Right atrium auricular region (tissue), 2 donors: ENCODE measurements at regions not wholly inside any gene's neighbourhood (a gene's known extent, or its start where the extent isn't known, plus 50 kb on each side); places are given as distances from the start of the nearest gene placed in this dataset.

Experiments used
- DNase-seq: peaks from one replicate; pipeline ENCODE4 v3.0.0-alpha.2; 2019; ENCODE audit warnings: low spot score
- H3K27ac ChIP-seq, 2 donors: fragments of 200-600 bp; sonication (generic); 1 replicate in 1 of 2; 2 replicates in 1 of 2; pipeline ENCODE4 v1.5.1; 2016 to 2019
- H3K27me3 ChIP-seq, 2 donors: fragments of 200-600 bp; sonication (generic); one replicate each; pipeline versions ENCODE4 v1.5.1 to v1.6.0; 2017 to 2019
- H3K36me3 ChIP-seq: fragments of 200-600 bp; sonication (generic); one replicate; pipeline ENCODE4 v1.5.1; 2016
- H3K4me1 ChIP-seq, 2 donors: fragments of 200-600 bp; sonication (generic); one replicate each; pipeline versions ENCODE4 v1.5.1 to v1.6.0; 2017 to 2019
- H3K4me3 ChIP-seq, 2 donors: fragments of 200-600 bp; sonication (generic); 1 replicate in 1 of 2; 2 replicates in 1 of 2; pipeline ENCODE4 v1.5.1; 2017 to 2019; ENCODE audit warnings: mild to moderate bottlenecking in 1 of 2, moderate library complexity in 1 of 2
- H3K9me3 ChIP-seq, 2 donors: fragments of 200-600 bp; sonication (generic); one replicate each; pipeline ENCODE4 v1.5.1; 2019
- TF ChIP-seq, protein P1 (sequence below), 2 donors: fragments of 200-600 bp; sonication (generic); IDR thresholded peaks; one replicate each; pipeline ENCODE4 v1.5.1; 2019; ENCODE audit warnings: antibody characterized with exemption in 2 of 2

DNA sequence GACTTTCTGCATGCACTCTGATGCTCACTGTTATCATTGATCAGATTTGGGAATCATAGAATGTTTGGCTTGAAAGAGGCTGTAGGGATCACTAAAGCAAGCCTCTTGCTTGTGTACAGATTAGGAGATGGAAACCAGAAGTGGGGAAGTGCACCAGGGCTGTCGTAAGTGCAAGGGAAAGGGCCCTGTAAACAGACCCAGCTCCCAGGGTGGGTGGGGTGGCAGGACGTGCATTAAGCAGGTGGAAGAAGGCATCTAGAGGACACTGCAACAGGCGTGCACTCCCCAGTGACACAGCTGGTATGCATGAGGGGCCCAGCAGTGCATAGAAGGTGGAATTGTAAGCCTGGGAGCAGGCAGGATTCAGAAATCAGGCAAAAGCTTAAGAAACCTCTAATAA, 58.0 kb upstream of the SLC7A14 start:
- no peaks in the 10 kb centered on the region for H3K9me3 ChIP-seq
- H3K27ac ChIP-seq: no peak overlapping the region
- no peak for DNase-seq
- H3K36me3 ChIP-seq: no peaks in the 10 kb centered on the region
- no peaks in the 10 kb centered on the region for H3K27me3 ChIP-seq
- TF ChIP-seq, protein P1, sequence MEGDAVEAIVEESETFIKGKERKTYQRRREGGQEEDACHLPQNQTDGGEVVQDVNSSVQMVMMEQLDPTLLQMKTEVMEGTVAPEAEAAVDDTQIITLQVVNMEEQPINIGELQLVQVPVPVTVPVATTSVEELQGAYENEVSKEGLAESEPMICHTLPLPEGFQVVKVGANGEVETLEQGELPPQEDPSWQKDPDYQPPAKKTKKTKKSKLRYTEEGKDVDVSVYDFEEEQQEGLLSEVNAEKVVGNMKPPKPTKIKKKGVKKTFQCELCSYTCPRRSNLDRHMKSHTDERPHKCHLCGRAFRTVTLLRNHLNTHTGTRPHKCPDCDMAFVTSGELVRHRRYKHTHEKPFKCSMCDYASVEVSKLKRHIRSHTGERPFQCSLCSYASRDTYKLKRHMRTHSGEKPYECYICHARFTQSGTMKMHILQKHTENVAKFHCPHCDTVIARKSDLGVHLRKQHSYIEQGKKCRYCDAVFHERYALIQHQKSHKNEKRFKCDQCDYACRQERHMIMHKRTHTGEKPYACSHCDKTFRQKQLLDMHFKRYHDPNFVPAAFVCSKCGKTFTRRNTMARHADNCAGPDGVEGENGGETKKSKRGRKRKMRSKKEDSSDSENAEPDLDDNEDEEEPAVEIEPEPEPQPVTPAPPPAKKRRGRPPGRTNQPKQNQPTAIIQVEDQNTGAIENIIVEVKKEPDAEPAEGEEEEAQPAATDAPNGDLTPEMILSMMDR (IDR thresholded peaks at IDR 0.05): no peak
- peaks cover 0 to 18% of the 10 kb centered on the region in 2 donors for H3K4me1 ChIP-seq
- H3K4me3 ChIP-seq: no peak overlapping the region

DNA sequence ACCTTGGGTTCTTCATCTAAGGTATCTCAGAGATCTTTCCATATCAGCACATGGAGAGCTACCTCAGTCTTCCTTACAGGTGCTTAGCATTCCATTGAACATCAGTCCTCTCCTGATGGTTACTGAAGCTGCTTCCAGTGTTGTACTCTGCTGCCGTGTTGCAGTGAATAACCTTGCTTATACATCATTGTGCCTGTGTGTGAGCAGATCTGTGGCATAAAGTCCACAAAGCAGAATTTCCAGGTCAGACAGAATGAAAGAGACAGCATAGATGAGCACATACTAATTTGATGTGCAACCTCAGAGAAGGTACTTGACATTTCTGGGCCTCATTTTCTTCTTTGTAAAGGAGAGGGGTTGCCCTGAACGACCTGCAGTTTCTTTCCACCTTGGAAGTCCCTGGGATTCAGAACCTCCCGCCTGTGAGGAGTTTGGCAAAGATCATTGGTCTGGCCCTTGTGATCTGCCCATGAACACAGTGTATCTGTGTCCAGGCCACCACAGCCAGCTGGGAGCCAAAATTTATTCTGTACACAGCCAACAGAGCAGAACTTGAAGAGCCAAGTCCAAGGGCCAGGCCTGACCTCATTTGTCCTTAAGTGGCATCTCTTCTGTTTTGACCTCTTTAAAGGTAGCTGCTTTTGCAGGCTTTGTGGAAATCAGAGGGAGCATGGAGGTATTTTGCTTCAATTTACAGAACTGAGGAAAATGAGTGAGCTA, 57.2 kb upstream of the SLC7A14 start:
- no peak for DNase-seq
- TF ChIP-seq, protein P1 (IDR thresholded peaks at IDR 0.05): no peak
- no peak overlapping the region for H3K4me3 ChIP-seq
- no peaks in the 10 kb centered on the region for H3K27me3 ChIP-seq
- peaks cover 0 to 18% of the 10 kb centered on the region in 2 donors for H3K4me1 ChIP-seq
- peak overlapping the region in 1 of 2 donors; percentile 12 for H3K27ac ChIP-seq
- no peaks in the 10 kb centered on the region for H3K9me3 ChIP-seq
- no peaks in the 10 kb centered on the region for H3K36me3 ChIP-seq

DNA sequence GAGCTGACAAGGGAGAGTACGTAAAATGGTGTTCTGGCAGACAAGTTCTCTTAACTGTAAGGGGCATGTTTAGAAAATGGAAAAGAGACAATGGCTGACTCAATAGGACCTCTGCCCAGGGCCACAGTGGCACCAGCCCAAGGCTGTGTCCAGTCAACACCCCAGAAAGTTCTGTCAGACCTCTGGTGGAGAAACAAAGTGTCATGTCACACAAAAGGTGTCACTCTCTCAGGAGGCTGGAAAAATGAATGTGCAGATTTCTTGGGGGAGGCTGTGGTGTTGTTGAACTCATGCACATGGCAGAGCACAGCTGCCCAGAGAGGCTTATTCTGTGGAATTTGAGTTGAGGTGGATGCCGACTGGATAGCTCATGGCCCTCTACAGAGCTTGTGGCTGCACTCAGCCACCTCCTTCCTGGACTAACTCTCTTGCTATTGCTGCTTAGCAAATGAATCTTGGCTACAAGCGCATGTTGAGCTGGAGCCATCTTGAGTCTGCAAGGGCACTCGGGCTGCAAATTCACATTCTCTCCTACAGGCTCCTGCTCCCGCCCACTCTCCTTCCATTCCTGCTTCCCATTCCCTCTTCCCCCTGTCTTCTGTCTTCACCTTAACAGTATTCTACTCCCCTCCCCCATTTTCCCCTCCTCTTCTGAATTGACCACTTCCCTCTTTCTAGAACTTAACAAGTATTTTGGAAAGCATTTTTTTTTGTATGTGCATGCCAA, 55.8 kb upstream of the SLC7A14 start:
- TF ChIP-seq, protein P1 (IDR thresholded peaks at IDR 0.05): no peak
- H3K36me3 ChIP-seq: no peaks in the 10 kb centered on the region

DNA sequence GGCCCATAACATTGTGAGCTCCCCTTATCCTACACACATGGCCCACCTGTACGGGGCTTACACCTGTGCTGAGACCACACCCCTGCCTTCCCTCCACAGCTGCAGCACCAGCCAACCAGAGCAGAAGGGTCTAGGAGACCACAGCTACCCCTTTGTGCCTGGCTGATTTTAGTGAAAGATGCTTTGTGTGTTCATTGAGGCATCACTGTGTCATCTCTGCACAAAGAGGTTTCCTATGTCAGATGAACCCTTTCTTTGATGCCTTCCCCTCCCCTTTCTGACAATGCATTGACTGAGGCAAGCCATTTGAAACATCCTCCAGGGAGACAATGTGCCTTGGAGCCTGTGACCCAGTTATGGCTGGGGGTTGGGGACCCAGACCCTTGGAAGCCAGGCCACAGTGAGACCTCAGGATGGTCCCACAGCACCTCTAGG, 54.9 kb upstream of the SLC7A14 start:
- no peaks in the 10 kb centered on the region for H3K36me3 ChIP-seq
- no peak for DNase-seq
- H3K27me3 ChIP-seq: no peaks in the 10 kb centered on the region
- no peak overlapping the region for H3K27ac ChIP-seq
- no peaks in the 10 kb centered on the region for H3K9me3 ChIP-seq
- TF ChIP-seq, protein P1 (IDR thresholded peaks at IDR 0.05): no peak
- H3K4me1 ChIP-seq: peaks cover 0 to 18% of the 10 kb centered on the region in 2 donors
- H3K4me3 ChIP-seq: no peak overlapping the region

More for the DNA sequence above, 55.8 kb upstream of the SLC7A14 start:
- no peak overlapping the region for H3K4me3 ChIP-seq
- H3K9me3 ChIP-seq: no peaks in the 10 kb centered on the region
- no peak overlapping the region for H3K27ac ChIP-seq
- no peaks in the 10 kb centered on the region for H3K27me3 ChIP-seq
- peaks cover 0 to 18% of the 10 kb centered on the region in 2 donors for H3K4me1 ChIP-seq
- no peak for DNase-seq

DNA sequence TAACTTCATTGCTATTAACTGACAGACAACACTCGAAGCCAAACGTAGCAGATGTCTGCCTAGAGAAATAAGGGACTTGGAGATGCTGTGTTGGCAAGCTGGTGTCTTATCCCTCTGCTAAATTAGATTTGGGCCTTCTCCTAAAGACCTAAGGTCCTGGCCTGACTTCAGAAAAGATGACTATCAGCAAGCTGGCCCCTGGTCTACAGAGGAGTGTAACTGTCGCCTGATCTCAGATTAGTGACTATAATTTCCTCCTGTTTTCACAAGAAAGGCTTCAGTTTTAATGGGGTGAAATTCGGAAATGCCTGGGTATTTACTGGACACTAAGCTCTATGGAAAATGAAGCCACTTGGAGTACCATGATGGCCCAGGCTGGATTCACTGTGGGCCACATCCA, 53.1 kb upstream of the SLC7A14 start:
- H3K4me3 ChIP-seq: no peak overlapping the region
- H3K27ac ChIP-seq: no peak overlapping the region
- no peaks in the 10 kb centered on the region for H3K27me3 ChIP-seq
- TF ChIP-seq, protein P1 (IDR thresholded peaks at IDR 0.05): no peak
- no peaks in the 10 kb centered on the region for H3K9me3 ChIP-seq
- no peak for DNase-seq
- H3K4me1 ChIP-seq: peaks cover 0 to 13% of the 10 kb centered on the region in 2 donors
- H3K36me3 ChIP-seq: no peaks in the 10 kb centered on the region
